ENCODE measurements at regions not wholly inside any gene's neighbourhood (a gene's known extent, or its start where the extent isn't known, plus 50 kb on each side); places are given as distances from the start of the nearest gene placed in this dataset.

DNA sequence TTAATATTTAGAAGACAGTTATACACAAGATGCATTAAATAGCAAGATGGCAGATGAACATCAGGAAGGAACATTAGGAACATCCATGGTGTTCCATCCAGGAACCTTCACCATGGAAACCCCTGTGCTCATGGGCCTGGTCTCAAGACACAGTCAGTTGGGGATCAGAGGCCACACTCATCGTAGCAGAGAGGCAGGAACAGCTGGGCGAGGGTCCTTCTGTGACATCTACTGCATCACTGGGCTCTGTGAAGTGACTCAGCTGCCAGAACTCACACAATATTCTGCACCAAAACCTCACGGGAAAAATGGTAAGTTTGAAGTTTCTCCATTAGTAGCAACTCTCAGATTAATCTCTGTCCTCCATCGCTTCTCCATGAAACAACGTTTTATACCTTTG is 356.6 kb downstream of the PREX1 start:
- Mint-ChIP-seq H3K4me3 (no peak overlapping the region), H3K36me3 (ENCODE audit: low read depth) (no peaks in the 10 kb centered on the region), H3K27ac (no peak overlapping the region), H3K27me3 (peaks cover 11% of the 10 kb centered on the region), H3K4me1 (no peaks in the 10 kb centered on the region), H3K9me3 (no peaks in the 10 kb centered on the region)
- no peak for ATAC-seq (replicated peaks)

DNA sequence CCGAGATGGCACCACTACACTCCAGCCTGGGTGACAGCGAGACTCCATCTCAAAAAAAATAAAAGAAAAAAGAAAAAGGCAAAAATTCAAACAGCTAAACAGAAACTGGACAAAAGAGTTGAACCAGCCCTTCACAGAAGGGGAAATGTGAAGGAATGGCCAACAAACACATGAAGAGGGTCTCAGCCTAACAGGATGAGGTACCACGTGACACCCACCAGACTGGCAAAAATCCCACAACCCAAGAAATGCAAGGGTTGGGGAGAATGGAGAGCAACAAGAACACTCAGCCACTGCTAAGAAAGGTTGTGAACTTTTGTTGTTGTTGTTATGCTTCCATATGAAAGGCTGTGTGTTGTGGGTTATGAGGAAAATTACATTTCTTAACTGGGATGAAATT is 357.7 kb downstream of the PREX1 start:
- no peak for ATAC-seq (replicated peaks)
- H3K27me3 Mint-ChIP-seq: peaks cover 5% of the 10 kb centered on the region
- H3K36me3 Mint-ChIP-seq (ENCODE audit: low read depth): no peaks in the 10 kb centered on the region
- H3K9me3 Mint-ChIP-seq: no peaks in the 10 kb centered on the region
- H3K4me1 Mint-ChIP-seq: no peaks in the 10 kb centered on the region
- no peak overlapping the region for H3K4me3 Mint-ChIP-seq
- H3K27ac Mint-ChIP-seq: no peak overlapping the region

DNA sequence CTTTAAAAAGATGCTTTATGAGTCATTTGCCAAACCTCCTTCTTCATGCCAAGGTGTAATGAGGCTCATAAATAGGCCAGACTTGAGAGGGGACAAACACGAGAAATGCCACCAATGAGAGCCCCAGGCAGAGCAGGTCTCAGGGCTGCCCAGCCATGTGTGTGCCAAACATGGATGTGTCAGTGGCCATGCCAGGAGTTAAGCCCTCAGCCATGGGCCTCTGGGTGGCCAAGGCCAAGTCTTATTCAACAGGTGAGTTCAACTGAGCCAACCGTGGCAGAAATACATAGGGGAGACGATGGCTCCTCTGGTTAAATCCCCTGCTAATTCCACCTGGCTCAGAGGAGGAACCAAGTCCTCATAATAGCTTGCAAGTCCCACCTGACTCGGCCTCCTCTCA is 358.8 kb downstream of the PREX1 start:
- Mint-ChIP-seq H3K4me1 (no peaks in the 10 kb centered on the region), H3K27ac (no peak overlapping the region), H3K9me3 (no peaks in the 10 kb centered on the region), H3K36me3 (ENCODE audit: low read depth) (no peaks in the 10 kb centered on the region), H3K4me3 (no peak overlapping the region), H3K27me3 (peaks cover 5% of the 10 kb centered on the region)
- no peak for ATAC-seq (replicated peaks)

DNA sequence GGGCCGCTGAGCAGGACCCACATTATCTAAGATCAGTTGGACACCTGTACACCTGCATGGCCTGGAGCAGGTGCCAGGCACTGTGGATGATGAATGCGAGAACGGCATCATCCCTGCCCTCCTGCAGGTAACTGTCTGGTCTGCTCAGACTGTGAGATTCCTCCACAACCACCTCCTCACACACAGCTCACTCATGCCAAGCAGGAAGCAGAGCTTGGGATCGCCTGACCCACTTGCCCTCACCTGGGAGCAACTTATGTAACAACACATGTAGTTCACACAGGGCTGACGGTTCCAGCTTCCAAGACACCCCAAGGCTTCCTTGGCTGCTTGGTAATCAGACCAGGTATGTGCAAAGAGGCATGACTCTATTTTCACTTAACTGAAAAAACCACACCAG is 359.2 kb downstream of the PREX1 start:
- H3K36me3 Mint-ChIP-seq (ENCODE audit: low read depth): no peaks in the 10 kb centered on the region
- no peak overlapping the region for H3K4me3 Mint-ChIP-seq
- no peaks in the 10 kb centered on the region for H3K4me1 Mint-ChIP-seq
- no peak overlapping the region for H3K27ac Mint-ChIP-seq
- ATAC-seq (replicated peaks): no peak
- peaks cover 5% of the 10 kb centered on the region for H3K27me3 Mint-ChIP-seq
- no peaks in the 10 kb centered on the region for H3K9me3 Mint-ChIP-seq

DNA sequence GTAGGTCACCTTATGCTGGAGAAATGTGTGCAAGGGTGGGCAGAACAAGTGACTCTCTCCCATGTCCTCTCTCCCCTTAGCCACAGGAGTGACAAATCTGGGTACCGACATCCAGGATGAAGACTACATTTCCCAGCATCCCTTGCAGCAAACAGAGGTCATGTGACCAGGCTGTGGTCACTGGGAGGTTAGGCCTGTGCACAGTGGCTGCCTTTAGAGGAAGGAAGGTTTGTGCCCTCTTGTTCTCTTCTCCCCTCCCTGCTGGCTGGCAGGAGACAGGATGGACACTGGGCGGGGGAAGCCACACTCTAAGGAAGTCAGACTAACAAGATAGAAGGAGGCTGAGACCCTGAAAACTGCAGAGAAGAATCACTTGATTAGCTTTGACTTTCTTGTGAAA is 360.2 kb downstream of the PREX1 start:
- Mint-ChIP-seq H3K4me3 (no peak overlapping the region), H3K36me3 (ENCODE audit: low read depth) (no peaks in the 10 kb centered on the region), H3K9me3 (no peaks in the 10 kb centered on the region), H3K4me1 (no peaks in the 10 kb centered on the region), H3K27ac (peak overlapping the region; percentile 25), H3K27me3 (peaks cover 10% of the 10 kb centered on the region)
- peak; percentile 67 for ATAC-seq (replicated peaks)

DNA sequence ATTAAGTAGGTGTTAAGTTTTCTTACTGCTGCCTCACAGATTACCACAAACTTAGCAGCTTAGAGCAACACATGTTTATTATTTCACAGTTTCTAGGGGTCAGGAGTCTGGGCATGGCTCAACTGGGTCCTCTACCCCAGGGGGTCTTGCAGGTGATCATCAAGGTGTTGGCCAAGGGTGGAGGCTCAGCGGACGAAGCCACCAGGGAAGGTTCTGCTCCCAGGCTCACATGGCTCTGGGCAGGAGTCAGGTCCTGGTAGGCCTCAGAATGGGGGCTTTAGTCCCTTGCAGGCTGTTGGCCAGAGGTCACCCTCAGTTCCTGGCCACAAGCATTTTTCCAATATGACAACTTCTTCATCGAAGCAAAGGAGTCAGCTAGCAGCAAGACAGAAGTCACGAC is 362.5 kb downstream of the PREX1 start:
- H3K4me1 Mint-ChIP-seq: no peaks in the 10 kb centered on the region
- ATAC-seq (replicated peaks): no peak
- H3K27ac Mint-ChIP-seq: no peak overlapping the region

DNA sequence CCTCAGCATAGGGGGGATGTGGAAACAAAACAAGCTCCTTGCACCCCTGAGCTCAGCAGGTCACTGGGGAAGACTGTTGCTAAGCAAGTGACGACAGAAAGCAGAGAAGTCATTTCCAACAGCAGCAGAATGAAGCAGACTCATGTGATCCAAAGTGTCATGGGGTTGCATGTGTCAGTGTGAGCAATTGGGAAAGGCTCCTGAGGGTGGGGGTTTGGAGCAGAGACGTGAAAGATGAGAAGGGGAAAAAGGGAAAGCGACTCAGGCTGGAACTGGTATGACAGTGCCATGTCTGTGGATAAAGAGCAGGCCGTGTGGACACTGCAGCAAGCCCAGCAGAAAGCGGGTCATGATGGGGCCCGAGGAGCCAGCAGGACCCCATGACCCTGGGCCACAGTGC is 363.9 kb downstream of the PREX1 start:
- H3K4me3 Mint-ChIP-seq: no peak overlapping the region
- H3K27me3 Mint-ChIP-seq: peaks cover 10% of the 10 kb centered on the region
- no peaks in the 10 kb centered on the region for H3K36me3 Mint-ChIP-seq (ENCODE audit: low read depth)
- H3K4me1 Mint-ChIP-seq: no peaks in the 10 kb centered on the region
- H3K27ac Mint-ChIP-seq: no peak overlapping the region
- no peak for ATAC-seq (replicated peaks)
- H3K9me3 Mint-ChIP-seq: no peaks in the 10 kb centered on the region

More for the DNA sequence above, 362.5 kb downstream of the PREX1 start:
- H3K27me3 Mint-ChIP-seq: peaks cover 10% of the 10 kb centered on the region
- no peak overlapping the region for H3K4me3 Mint-ChIP-seq
- H3K36me3 Mint-ChIP-seq (ENCODE audit: low read depth): no peaks in the 10 kb centered on the region
- no peaks in the 10 kb centered on the region for H3K9me3 Mint-ChIP-seq

DNA sequence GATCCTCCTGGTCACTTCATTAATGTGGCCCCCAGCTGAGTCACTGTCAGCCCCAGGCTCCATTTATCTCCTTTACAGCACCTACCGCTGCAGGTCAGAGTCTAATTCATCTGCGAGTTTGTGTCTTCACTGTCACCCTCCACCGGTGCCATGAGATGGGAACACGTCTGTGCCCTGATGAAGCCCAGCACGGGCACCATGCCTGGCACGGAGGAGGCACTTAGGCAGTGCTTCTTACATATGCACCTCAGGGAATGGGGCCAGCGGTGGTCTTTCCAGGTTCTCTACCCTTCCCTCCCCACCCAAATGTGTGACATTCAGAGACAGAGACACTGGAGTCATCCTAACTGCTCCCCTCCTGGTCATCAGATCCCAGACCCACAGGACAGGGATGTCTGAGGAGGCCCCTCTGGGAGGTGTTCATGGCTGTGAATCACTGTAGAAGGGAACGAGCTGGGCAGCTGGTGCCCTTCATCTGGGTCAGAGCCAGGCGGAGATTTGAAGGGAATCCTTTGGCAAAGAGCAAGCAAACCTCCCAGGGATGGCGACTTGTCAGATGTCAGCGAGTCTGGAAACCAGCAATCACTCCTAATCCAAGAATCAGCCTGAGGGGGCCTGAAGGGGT is 364.6 kb downstream of the PREX1 start:
- Mint-ChIP-seq H3K4me1 (no peaks in the 10 kb centered on the region), H3K36me3 (ENCODE audit: low read depth) (no peaks in the 10 kb centered on the region), H3K27me3 (peaks cover 10% of the 10 kb centered on the region), H3K9me3 (no peaks in the 10 kb centered on the region), H3K27ac (no peak overlapping the region), H3K4me3 (no peak overlapping the region)
- ATAC-seq (replicated peaks): no peak

DNA sequence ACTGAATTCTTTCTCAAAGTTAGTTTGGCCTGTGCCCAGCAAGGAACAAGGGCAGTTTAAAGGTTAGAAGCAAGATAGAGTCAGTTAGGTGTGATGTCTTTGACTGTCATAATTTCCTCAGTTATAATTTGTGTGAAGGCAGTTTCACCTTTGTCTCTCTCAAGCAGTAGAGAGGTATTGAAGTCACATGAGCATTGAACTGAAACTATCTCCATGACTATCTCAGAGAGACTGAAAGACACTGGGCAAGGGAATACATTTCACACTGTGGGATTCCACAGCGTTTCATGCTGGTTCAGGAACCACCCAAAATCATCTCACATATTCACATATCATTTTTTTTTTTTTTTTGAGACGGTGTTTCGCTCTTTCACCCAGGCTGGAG is 366.1 kb downstream of the PREX1 start:
- Mint-ChIP-seq H3K9me3 (no peaks in the 10 kb centered on the region), H3K4me1 (no peaks in the 10 kb centered on the region), H3K27ac (no peak overlapping the region), H3K4me3 (no peak overlapping the region), H3K36me3 (ENCODE audit: low read depth) (no peaks in the 10 kb centered on the region), H3K27me3 (peaks cover 10% of the 10 kb centered on the region)
- no peak for ATAC-seq (replicated peaks)

DNA sequence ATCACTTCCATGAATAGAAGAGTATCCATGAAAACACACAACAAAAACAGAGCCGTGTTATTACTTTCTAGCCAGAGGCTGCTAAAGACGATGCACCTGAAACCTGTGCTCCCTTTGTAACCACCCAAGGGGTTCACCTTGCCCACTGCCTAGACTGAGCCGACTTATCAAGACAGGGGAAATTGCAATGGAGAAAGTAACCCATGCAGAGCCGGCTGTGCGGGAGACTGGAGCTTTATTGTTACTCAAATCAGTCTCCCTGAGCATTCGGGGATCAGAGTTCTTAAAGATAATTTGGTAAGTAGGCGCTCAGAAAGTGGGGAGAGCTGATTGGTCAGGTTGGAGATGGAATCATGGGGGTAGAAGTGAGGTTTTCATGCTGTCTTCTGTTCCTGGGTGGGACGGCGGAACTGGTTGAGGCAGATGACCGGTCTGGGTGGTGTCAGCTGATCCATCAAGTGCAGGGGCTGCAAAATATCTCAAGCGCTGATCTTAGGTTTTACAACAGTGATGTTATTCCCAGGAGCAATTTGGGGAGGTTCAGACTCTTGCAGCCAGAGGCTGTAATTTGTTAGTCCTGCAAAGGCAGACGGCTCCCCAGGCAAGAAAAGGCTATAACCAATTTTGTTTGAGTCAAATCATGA is 366.6 kb downstream of the PREX1 start:
- Mint-ChIP-seq H3K9me3 (no peaks in the 10 kb centered on the region), H3K4me3 (no peak overlapping the region), H3K27ac (no peak overlapping the region), H3K27me3 (peaks cover 10% of the 10 kb centered on the region), H3K36me3 (ENCODE audit: low read depth) (no peaks in the 10 kb centered on the region), H3K4me1 (no peaks in the 10 kb centered on the region)
- ATAC-seq (replicated peaks): no peak

DNA sequence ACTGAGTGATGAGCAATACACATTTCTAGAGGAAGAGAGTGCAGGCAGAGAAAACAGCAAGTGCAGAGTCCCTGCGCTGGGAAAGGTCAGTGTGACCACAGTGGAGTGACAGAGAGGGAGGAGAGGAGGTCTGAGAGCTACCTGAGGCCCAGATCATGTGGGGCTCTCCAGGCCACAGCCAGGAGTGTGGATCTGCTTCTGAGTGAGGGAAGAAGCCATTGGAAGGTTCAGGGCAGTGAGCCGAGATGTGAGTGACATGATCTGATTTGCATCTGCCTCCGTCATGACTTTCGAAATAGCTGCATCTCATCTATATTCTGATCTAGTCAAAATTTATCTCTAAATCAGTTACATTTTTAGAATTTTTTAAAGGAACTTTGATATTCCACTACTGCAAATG is 367.1 kb downstream of the PREX1 start:
- H3K4me3 Mint-ChIP-seq: no peak overlapping the region
- H3K4me1 Mint-ChIP-seq: no peaks in the 10 kb centered on the region
- H3K36me3 Mint-ChIP-seq (ENCODE audit: low read depth): no peaks in the 10 kb centered on the region
- ATAC-seq (replicated peaks): no peak
- H3K27ac Mint-ChIP-seq: no peak overlapping the region
- peaks cover 10% of the 10 kb centered on the region for H3K27me3 Mint-ChIP-seq
- no peaks in the 10 kb centered on the region for H3K9me3 Mint-ChIP-seq

DNA sequence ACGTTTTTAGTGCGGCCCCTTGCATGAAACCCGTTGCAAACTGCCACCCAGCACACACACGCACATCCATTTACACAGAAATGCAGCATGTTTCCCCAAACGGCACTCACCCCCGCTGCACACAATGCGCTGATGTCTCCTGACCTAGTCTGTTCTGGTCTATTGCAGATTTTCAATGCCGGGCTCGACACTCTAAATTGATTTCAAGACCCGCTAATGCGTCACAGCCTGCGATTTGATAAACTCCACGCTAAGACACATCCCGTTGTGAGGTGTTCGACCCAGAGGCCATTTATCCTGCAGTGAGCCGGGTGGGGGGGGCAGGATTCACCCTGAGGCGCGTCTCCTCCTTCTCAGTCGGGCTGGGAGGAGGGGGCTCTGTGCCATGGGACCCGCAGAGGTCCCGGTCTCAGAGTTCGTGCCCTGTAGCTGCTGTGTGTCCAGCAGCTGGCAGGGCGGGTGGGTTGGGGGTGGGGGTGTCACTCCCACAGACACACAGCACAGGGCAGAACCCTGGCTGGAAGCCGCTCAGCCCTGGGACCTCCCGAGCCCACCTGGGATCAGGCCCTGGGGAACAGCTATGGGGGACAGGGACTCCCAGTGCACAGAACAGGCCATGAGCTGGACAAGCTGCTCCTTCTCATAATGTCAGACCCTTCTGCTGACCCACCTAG is 367.9 kb downstream of the PREX1 start:
- no peaks in the 10 kb centered on the region for H3K36me3 Mint-ChIP-seq (ENCODE audit: low read depth)
- no peak for ATAC-seq (replicated peaks)
- H3K9me3 Mint-ChIP-seq: no peaks in the 10 kb centered on the region
- H3K27ac Mint-ChIP-seq: no peak overlapping the region
- H3K4me1 Mint-ChIP-seq: no peaks in the 10 kb centered on the region
- no peak overlapping the region for H3K4me3 Mint-ChIP-seq
- peaks cover 11% of the 10 kb centered on the region for H3K27me3 Mint-ChIP-seq

DNA sequence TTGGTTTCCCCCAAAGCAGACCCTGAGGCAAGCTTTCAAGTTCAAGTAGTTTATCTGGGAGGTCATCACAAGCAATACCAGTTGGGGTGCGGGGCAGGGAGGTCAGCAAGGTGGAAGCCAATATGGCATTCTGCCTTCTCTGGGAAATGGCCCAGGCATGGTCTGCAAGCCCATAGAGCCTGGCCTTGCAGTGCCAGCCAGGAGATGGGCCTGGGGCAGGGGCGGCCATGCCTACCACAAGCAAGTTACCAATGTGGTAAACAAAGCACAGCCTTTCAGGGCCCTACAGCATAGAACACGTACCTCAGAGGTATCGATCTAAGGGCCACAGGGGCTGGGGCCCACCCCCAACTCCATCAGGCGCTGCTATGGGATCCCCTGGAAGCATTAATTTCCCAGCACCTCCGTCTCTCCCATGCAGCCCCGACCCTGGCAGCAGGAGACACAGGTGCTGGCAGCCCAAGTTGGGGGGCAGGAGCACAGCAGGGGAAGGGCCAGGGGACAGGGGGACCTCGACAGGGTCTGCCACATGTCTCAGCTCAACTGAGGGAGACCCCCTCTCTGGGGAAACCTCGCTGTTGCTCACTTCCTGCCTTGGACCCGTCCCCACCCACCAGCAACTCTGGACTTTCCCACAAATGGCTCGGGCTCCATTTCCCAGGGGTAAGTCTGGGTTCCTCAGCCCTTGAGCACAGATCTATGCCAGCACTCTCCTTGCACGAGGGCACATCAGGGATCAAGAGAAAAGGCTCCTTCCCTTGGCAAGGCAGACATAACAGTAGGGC is 369.0 kb downstream of the PREX1 start:
- Mint-ChIP-seq H3K36me3 (ENCODE audit: low read depth) (no peaks in the 10 kb centered on the region), H3K27me3 (peaks cover 14% of the 10 kb centered on the region)
- no peak for ATAC-seq (replicated peaks)

DNA sequence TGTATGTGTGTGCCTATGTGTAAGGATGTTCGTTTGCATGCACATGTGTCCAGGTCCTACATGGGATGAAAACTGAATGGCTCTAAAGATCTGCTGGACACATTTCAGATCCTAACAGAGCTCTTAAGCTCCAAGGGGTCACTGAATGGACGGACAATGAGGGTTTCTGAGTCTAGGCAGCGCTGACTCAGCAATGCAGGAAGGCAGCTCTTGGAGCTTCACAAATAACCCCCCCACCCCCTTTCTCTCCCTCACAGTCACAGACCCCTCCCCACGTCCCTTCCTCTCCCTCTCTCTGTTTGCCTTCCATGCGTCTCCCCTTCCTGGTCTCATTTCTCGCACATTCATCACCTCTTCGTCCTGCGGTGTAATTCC is 369.8 kb downstream of the PREX1 start:
- ATAC-seq (replicated peaks): no peak
- H3K4me1 Mint-ChIP-seq: no peaks in the 10 kb centered on the region
- H3K27ac Mint-ChIP-seq: no peak overlapping the region
- peaks cover 13% of the 10 kb centered on the region for H3K27me3 Mint-ChIP-seq
- H3K9me3 Mint-ChIP-seq: no peaks in the 10 kb centered on the region
- H3K4me3 Mint-ChIP-seq: no peak overlapping the region
- no peaks in the 10 kb centered on the region for H3K36me3 Mint-ChIP-seq (ENCODE audit: low read depth)

More for the DNA sequence above, 369.0 kb downstream of the PREX1 start:
- H3K4me1 Mint-ChIP-seq: no peaks in the 10 kb centered on the region
- no peaks in the 10 kb centered on the region for H3K9me3 Mint-ChIP-seq
- H3K4me3 Mint-ChIP-seq: no peak overlapping the region
- no peak overlapping the region for H3K27ac Mint-ChIP-seq

All from activated T-helper 17 cell treated with anti-CD3 and anti-CD28 coated beads, Interleukin-2, amount 50 U/mL, for 72 hours (primary cell).